H1 (cell line): ENCODE measurements at regions not wholly inside any gene's neighbourhood (a gene's known extent, or its start where the extent isn't known, plus 50 kb on each side); places are given as distances from the start of the nearest gene placed in this dataset.

Experiments used
- CTCF ChIA-PET: fragments of 300-600 bp; sonication (Branson Sonifier 250); formaldehyde crosslinking; loops from one replicate; lab custom pipeline; 2021; ENCODE audit not compliant: partially characterized antibody; lab: Charles Lee
- POLR2A ChIA-PET: fragments of 300-600 bp; sonication (Branson Sonifier 250); formaldehyde crosslinking; loops from one replicate; lab custom pipeline; 2021; ENCODE audit warnings: inconsistent platforms; ENCODE audit not compliant: partially characterized antibody; lab: Charles Lee
- DNase-seq, 2 experiments: peaks; one replicate each; pipeline versions ENCODE4 v3.0.0 to v3.0.0-alpha.2; 2010 to 2022; ENCODE audit warnings: low spot score in 2 of 2, low read depth in 1 of 2, mixed read lengths in 1 of 2
- FAIRE-seq: peaks from 2 replicates; lab custom pipeline; 2011; peaks lifted over from hg19 to GRCh38; lab: Jason Lieb, UNC
- H2AFZ ChIP-seq: 2 replicates; pipeline ENCODE4 v1.8.1; 2012; ENCODE audit warnings: low read length, inconsistent platforms
- H2AK5ac ChIP-seq: 2 replicates; pipeline ENCODE4 v1.6.1; 2013; ENCODE audit warnings: low read depth, low read length
- H2BK120ac ChIP-seq: replicated peaks from 2 replicates; pipeline ENCODE3; 2013; ENCODE audit warnings: low read depth, low read length, inconsistent platforms
- H2BK12ac ChIP-seq: 2 replicates; pipeline ENCODE4 v1.6.1; 2013; ENCODE audit warnings: low read depth, low read length
- H2BK15ac ChIP-seq: 2 replicates; pipeline ENCODE4 v1.6.1; 2013; ENCODE audit warnings: low read length
- H2BK20ac ChIP-seq: 2 replicates; pipeline ENCODE4 v1.6.1; 2013; ENCODE audit warnings: low read length
- H2BK5ac ChIP-seq: 2 replicates; pipeline ENCODE4 v1.6.1; 2013; ENCODE audit warnings: low read depth, low read length
- H3K14ac ChIP-seq: 2 replicates; pipeline ENCODE4 v1.6.1; 2013; ENCODE audit warnings: inconsistent platforms; ENCODE audit not compliant: insufficient read length
- H3K18ac ChIP-seq: 2 replicates; pipeline ENCODE4 v1.6.1; 2013; ENCODE audit warnings: low read length; ENCODE audit errors: extremely low read depth
- H3K23ac ChIP-seq: 2 replicates; pipeline ENCODE4 v1.6.1; 2013; ENCODE audit warnings: inconsistent platforms; ENCODE audit not compliant: insufficient read length
- H3K23me2 ChIP-seq: 2 replicates; pipeline ENCODE4 v1.6.1; 2013; ENCODE audit warnings: low read depth, low read length
- H3K27ac ChIP-seq: 2 replicates; pipeline ENCODE4 v1.6.1; 2011; ENCODE audit warnings: low read depth, low read length, inconsistent platforms
- H3K27me3 ChIP-seq, 4 experiments: replicated peaks in 1 of 4; 1 replicate in 1 of 4; 2 replicates in 3 of 4; pipeline versions ENCODE4 v1.6.1 to v1.8.1; 2011 to 2013; ENCODE audit warnings: low read length in 3 of 4, mild to moderate bottlenecking in 3 of 4, inconsistent platforms in 2 of 4, mixed read lengths in 2 of 4, moderate library complexity in 1 of 4; ENCODE audit not compliant: control insufficient read depth in 3 of 4, insufficient read depth in 3 of 4; ENCODE audit errors: extremely low read depth in 1 of 4
- H3K36me3 ChIP-seq, 4 experiments: 2 replicates each; pipeline versions ENCODE4 v1.6.1 to v1.8.1; 2011 to 2013; ENCODE audit warnings: mild to moderate bottlenecking in 4 of 4, low read length in 3 of 4, moderate library complexity in 2 of 4, control low read depth in 1 of 4, inconsistent platforms in 1 of 4; ENCODE audit not compliant: insufficient read depth in 4 of 4, control insufficient read depth in 2 of 4
- H3K4ac ChIP-seq: replicated peaks from 2 replicates; pipeline ENCODE3; 2013; ENCODE audit warnings: low read length, low read depth, mixed read lengths, inconsistent platforms; ENCODE audit not compliant: insufficient read length
- H3K4me1 ChIP-seq, 4 experiments: replicated peaks in 1 of 4; 1 replicate in 1 of 4; 2 replicates in 3 of 4; pipeline versions ENCODE4 v1.6.1 to v1.8.1; 2011 to 2013; ENCODE audit warnings: low read length in 3 of 4, inconsistent platforms in 2 of 4, mixed read lengths in 1 of 4; ENCODE audit not compliant: insufficient read depth in 4 of 4, control insufficient read depth in 3 of 4
- H3K4me2 ChIP-seq, 2 experiments: 2 replicates each; pipeline versions ENCODE4 v1.6.1 to v1.8.1; 2011 to 2013; ENCODE audit warnings: low read depth in 2 of 2, low read length in 2 of 2, control low read depth in 1 of 2, inconsistent platforms in 1 of 2, mild to moderate bottlenecking in 1 of 2; ENCODE audit not compliant: insufficient read depth in 1 of 2
- H3K4me3 ChIP-seq, 4 experiments: fragments of 200-600, 300-600 bp in 1 of 4; sonication (generic), shearing (Covaris generic), sonication (Bioruptor Twin) in 1 of 4; 2 replicates each; pipeline versions ENCODE4 v1.5.1 to v1.8.1; 2011 to 2016; ENCODE audit warnings: low read length in 4 of 4, low read depth in 3 of 4, control low read depth in 2 of 4, inconsistent platforms in 2 of 4, mild to moderate bottlenecking in 2 of 4, mixed read lengths in 1 of 4, moderate library complexity in 1 of 4; ENCODE audit not compliant: insufficient read depth in 2 of 4; ENCODE audit errors: extremely low read depth in 1 of 4
- H3K56ac ChIP-seq: replicated peaks from 2 replicates; pipeline ENCODE3; 2013; ENCODE audit warnings: low read depth, mild to moderate bottlenecking, mixed read lengths, low read length, inconsistent platforms; ENCODE audit not compliant: insufficient read length
- H3K79me1 ChIP-seq: 2 replicates; pipeline ENCODE4 v1.6.1; 2013; ENCODE audit warnings: low read depth, low read length, control low read depth
- H3K79me2 ChIP-seq, 2 experiments: 2 replicates each; pipeline versions ENCODE4 v1.6.1 to v1.8.1; 2012 to 2013; ENCODE audit warnings: low read length in 2 of 2, mild to moderate bottlenecking in 2 of 2, inconsistent platforms in 1 of 2; ENCODE audit not compliant: insufficient read depth in 2 of 2, control insufficient read depth in 1 of 2
- H3K9ac ChIP-seq, 4 experiments: replicated peaks in 1 of 4; 1 replicate in 1 of 4; 2 replicates in 3 of 4; pipeline versions ENCODE4 v1.6.1 to v1.8.1; 2011 to 2013; ENCODE audit warnings: low read depth in 3 of 4, low read length in 3 of 4, control low read depth in 2 of 4, mild to moderate bottlenecking in 2 of 4, moderate library complexity in 2 of 4, inconsistent platforms in 1 of 4; ENCODE audit errors: extremely low read depth in 1 of 4
- H3K9me3 ChIP-seq, 2 experiments: 2 replicates each; pipeline versions ENCODE4 v1.6.1 to v1.8.1; 2012 to 2013; ENCODE audit warnings: mild to moderate bottlenecking in 2 of 2, moderate library complexity in 2 of 2, control low read depth in 1 of 2, inconsistent platforms in 1 of 2, low read depth in 1 of 2, low read length in 1 of 2, mixed read lengths in 1 of 2; ENCODE audit not compliant: insufficient read depth in 2 of 2
- H4K20me1 ChIP-seq, 2 experiments: replicated peaks in 1 of 2; 2 replicates each; pipeline versions ENCODE3 to v1.8.1; 2011 to 2013; ENCODE audit warnings: inconsistent platforms in 2 of 2, low read length in 2 of 2, mild to moderate bottlenecking in 1 of 2; ENCODE audit not compliant: insufficient read depth in 2 of 2, control insufficient read depth in 1 of 2
- H4K5ac ChIP-seq: 2 replicates; pipeline ENCODE4 v1.6.1; 2013; ENCODE audit warnings: low read length, low read depth, mixed read lengths, inconsistent platforms; ENCODE audit not compliant: insufficient read length
- H4K8ac ChIP-seq: 2 replicates; pipeline ENCODE4 v1.8.0; 2013; ENCODE audit warnings: mild to moderate bottlenecking, moderate library complexity, low read length, inconsistent platforms; ENCODE audit not compliant: insufficient read depth; ENCODE audit errors: extremely low read depth
- H4K91ac ChIP-seq: replicated peaks from 2 replicates; pipeline ENCODE3; 2013; ENCODE audit warnings: low read length, mixed read lengths, inconsistent platforms; ENCODE audit not compliant: insufficient read length
- ASH2L ChIP-seq: fragments of 200-600, 300-600 bp; sonication (generic); IDR thresholded peaks from one replicate; pipeline ENCODE4 v1.7.1; 2017; ENCODE audit warnings: low read length
- BCL11A ChIP-seq, 2 experiments: IDR thresholded peaks; one replicate each; pipeline ENCODE4 v1.6.1; 2011; ENCODE audit warnings: low read depth in 2 of 2, low read length in 2 of 2, mild to moderate bottlenecking in 2 of 2
- CEBPB ChIP-seq: IDR thresholded peaks from 2 replicates; pipeline ENCODE4 v1.6.1; 2012; ENCODE audit warnings: low read depth, low read length
- CHD1 ChIP-seq: IDR thresholded peaks from 2 replicates; pipeline ENCODE4 v1.6.1; 2012; ENCODE audit warnings: low read depth, low read length, improper control_type of control experiment
- FOSL1 ChIP-seq: IDR thresholded peaks from 2 replicates; pipeline ENCODE4 v1.6.1; 2011; ENCODE audit warnings: mild to moderate bottlenecking, low read depth, low read length, moderate library complexity; ENCODE audit not compliant: insufficient read depth
- POLR2A ChIP-seq, 2 experiments: IDR thresholded peaks; 1 replicate in 1 of 2; 2 replicates in 1 of 2; pipeline ENCODE4 v1.6.1; 2011; ENCODE audit warnings: low read depth in 2 of 2, low read length in 2 of 2, mild to moderate bottlenecking in 2 of 2; ENCODE audit errors: control extremely low read depth in 1 of 2
- POU5F1 ChIP-seq: IDR thresholded peaks from 2 replicates; pipeline ENCODE4 v1.6.1; 2011; ENCODE audit warnings: low read depth, mild to moderate bottlenecking, low read length, moderate library complexity
- SAP30 ChIP-seq: fragments of 300-600 bp; sonication (generic); IDR thresholded peaks from 2 replicates; pipeline ENCODE4 v1.7.1; 2012; ENCODE audit warnings: low read length, moderate library complexity, mild to moderate bottlenecking, inconsistent platforms; ENCODE audit not compliant: insufficient read depth, insufficient replicate concordance
- SRF ChIP-seq: IDR thresholded peaks from 2 replicates; pipeline ENCODE4 v1.6.1; 2011; ENCODE audit warnings: mild to moderate bottlenecking, low read depth, low read length, moderate library complexity
- TCF12 ChIP-seq: IDR thresholded peaks from 2 replicates; pipeline ENCODE4 v1.6.1; 2011; ENCODE audit warnings: low read depth, mild to moderate bottlenecking, low read length
- TEAD4 ChIP-seq: IDR thresholded peaks from 2 replicates; pipeline ENCODE4 v1.6.1; 2012; ENCODE audit warnings: low read depth, low read length, inconsistent platforms, mixed read lengths
- WGBS, 2 experiments: shearing (Covaris generic) in 1 of 2; methylation state at CpG; one replicate each; pipeline versions ENCODE4 v1.1.6 to v1.1.7; 2013 to 2015; ENCODE audit warnings: low lambda C conversion rate in 2 of 2, mixed read lengths in 2 of 2, inconsistent platforms in 1 of 2, low coverage in 1 of 2, missing lambda C conversion rate in 1 of 2; ENCODE audit not compliant: insufficient replicate concordance in 2 of 2, insufficient coverage in 1 of 2, insufficient read length in 1 of 2; ENCODE audit errors: extremely low coverage in 1 of 2, missing lambda C conversion rate in 1 of 2; 5-methylcytosine and 5-hydroxymethylcytosine counted together
- TF ChIP-seq, protein P1 (sequence below): IDR thresholded peaks from 2 replicates; pipeline ENCODE4 v1.6.1; 2012; ENCODE audit warnings: inconsistent platforms

DNA sequence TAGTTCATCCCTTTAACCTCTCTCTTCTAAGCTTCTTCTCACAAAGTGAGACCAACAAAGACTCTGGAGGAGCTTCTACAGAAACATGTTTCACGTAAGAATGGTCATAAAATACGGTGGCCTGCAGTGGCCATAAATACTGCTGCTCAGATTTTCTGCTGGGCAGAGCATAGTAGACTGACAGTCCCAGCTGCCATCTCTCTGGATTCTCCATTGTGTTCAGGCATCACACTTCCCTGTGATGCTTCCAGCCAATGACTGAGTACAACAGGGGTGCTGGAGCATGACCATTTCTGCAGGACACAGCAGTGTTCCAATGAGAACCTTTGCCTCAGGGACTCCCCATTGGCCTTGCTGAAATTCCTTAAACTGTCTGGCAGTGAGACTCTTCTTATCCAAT lies 392.6 kb downstream of the MMUT start:
- Histone ChIP-seq H4K91ac (no peak overlapping the region), H3K56ac (no peak overlapping the region), H3K23ac (no peak overlapping the region), H3K4me2 (no peak overlapping the region), H2BK15ac (no peak overlapping the region), H3K79me1 (no peaks in the 10 kb centered on the region), H2BK120ac (no peak overlapping the region), H4K20me1 (no peaks in the 10 kb centered on the region), H3K36me3 (no peaks in the 10 kb centered on the region), H3K14ac (no peak overlapping the region), H3K4me3 (no peak overlapping the region), H4K8ac (no peak overlapping the region), H4K5ac (no peak overlapping the region), H2AFZ (no peak overlapping the region), H2AK5ac (no peak overlapping the region), H3K9me3 (no peaks in the 10 kb centered on the region), H2BK5ac (no peak overlapping the region), H3K27me3 (no peaks in the 10 kb centered on the region), H2BK12ac (no peak overlapping the region), H3K27ac (no peak overlapping the region), H3K79me2 (no peaks in the 10 kb centered on the region), H2BK20ac (no peak overlapping the region), H3K18ac (no peak overlapping the region), H3K9ac (no peak overlapping the region), H3K4ac (no peak overlapping the region), H3K4me1 (no peaks in the 10 kb centered on the region), H3K23me2 (no peaks in the 10 kb centered on the region)
- FAIRE-seq (no peak), DNase-seq (no peak)
- WGBS, 2 experiments: 97% methylated on average over 2 of the region's 2 CpGs; no CpG with 5 or more reads in 1 of the 2 experiments
- CTCF ChIA-PET: interaction anchor here (1.0 kb wide), 1 partner anchor 25 kb away, joined by 3 read pairs; no protein-coding TSS in a partner anchor
- POLR2A ChIA-PET: no interaction called here
- TF ChIP-seq ASH2L: no peak
- no peak for TF ChIP-seq CHD1
- TF ChIP-seq, protein P1, sequence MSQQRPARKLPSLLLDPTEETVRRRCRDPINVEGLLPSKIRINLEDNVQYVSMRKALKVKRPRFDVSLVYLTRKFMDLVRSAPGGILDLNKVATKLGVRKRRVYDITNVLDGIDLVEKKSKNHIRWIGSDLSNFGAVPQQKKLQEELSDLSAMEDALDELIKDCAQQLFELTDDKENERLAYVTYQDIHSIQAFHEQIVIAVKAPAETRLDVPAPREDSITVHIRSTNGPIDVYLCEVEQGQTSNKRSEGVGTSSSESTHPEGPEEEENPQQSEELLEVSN: no peak
- TF ChIP-seq FOSL1: no peak
- TF ChIP-seq TCF12: no peak
- TF ChIP-seq SRF: no peak
- no peak for TF ChIP-seq POU5F1
- no peak for TF ChIP-seq BCL11A (IDR thresholded peaks at IDR 0.05; ENCODE audit: low read depth in 2 of 2, low read length in 2 of 2)
- no peak for TF ChIP-seq CEBPB
- TF ChIP-seq TEAD4: no peak
- TF ChIP-seq SAP30: no peak
- no peak for TF ChIP-seq POLR2A (IDR thresholded peaks at IDR 0.05; ENCODE audit: control extremely low read depth in 1 of 2, low read depth in 2 of 2, low read length in 2 of 2)
